HuH-7 (cell line): ENCODE measurements at regions not wholly inside any gene's neighbourhood (a gene's known extent, or its start where the extent isn't known, plus 50 kb on each side); places are given as distances from the start of the nearest gene placed in this dataset.
"Not testable (repeated sequence)": the region's sequence is repeated elsewhere in the genome, so short reads cannot be mapped to it uniquely, and the experiment has no call there.

ENCODE experiments used
- DNase-seq: peaks from one replicate; pipeline ENCODE4 v3.0.0; 2011; ENCODE audit warnings: low spot score

GRCh38 chr13:88717946-88718345, 1046.8 kb downstream of the SLITRK5 start:
- no peak for DNase-seq

DNA sequence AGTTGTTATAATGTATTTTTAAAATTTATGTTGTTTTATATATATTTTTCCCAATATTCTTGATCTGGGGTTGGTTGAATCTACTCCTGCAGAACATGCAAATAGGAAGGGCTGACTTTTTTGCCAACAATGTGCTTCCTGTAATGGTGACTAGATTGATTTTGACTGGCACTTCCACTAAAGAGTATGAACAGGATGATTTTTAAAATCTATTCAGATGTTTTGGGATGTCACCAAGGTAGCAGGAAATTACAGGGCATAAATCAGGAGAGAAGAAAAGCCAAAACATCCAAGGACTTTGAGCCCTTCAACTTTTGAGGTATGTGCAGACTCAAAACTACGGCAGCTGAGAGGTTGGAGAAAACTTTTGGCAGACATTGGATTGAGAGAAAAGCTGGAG, 1047.6 kb downstream of the SLITRK5 start:
- no peak for DNase-seq

- no peak for DNase-seq
These were observed 1054.9 kb downstream of the SLITRK5 start for GRCh38 chr13:88726075-88726474.

- DNase-seq, result not testable (repeated sequence)
These were observed 1056.1 kb downstream of the SLITRK5 start for GRCh38 chr13:88727236-88727635.

DNA sequence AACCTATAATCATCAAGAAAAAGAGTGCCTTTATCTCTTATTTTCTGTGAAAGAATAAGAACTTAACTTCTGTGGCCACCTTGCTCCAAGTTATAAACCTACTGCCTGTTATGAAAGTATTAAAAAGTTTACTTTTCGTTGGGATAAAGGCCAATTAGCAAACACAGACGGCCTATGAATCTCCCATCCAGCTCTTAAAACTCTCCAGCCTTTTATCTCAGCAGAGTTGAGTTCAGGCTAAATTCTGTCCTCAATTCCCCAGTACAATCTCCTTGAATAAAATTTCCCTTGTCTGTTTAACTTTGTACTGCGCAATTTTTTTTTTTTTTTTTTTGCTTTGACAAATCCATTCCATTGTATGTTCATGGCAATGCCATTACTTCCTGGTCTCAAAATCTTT, 1058.4 kb downstream of the SLITRK5 start:
- DNase-seq, result no peak

DNA sequence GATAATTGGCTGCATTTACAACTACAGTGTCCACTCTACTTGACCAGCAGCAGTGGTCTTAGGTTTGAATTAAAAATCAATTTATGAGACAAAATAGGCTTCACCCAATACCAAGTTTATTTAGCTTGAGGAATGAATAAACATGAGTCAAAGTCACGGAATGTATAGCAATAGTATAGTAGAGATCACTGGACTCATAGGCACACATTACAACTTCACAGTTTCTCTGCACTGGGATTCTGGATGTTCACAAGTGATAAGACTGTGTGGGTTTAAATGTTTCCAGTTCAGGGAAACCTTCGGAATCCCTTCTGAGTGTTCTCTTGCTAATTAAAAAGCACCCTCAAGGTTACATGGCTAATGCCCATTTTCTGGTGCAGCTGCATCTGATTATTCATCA, 1064.9 kb downstream of the SLITRK5 start:
- DNase-seq, result no peak

GRCh38 chr13:88739195-88739594, 1068.0 kb downstream of the SLITRK5 start:
- DNase-seq, result no peak

DNA sequence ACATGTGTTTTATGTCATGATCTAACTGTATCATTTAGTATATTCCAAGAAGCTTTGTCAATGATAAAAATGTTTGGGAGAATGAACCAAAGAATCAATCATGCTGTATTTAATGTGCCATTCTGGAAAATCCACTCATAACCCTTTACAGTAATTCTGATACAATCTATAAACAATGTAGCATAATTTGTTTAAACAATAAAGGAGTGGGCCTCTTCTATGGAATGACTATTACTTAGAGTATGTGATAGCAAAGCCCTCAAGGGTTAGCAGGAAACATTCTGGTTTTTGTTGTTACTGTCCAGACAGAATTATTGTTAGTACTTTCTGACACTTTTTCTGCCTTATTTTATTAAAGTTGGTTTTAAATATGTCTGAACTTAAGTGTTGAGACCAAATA, 1073.1 kb downstream of the SLITRK5 start:
- DNase-seq, result no peak

DNA sequence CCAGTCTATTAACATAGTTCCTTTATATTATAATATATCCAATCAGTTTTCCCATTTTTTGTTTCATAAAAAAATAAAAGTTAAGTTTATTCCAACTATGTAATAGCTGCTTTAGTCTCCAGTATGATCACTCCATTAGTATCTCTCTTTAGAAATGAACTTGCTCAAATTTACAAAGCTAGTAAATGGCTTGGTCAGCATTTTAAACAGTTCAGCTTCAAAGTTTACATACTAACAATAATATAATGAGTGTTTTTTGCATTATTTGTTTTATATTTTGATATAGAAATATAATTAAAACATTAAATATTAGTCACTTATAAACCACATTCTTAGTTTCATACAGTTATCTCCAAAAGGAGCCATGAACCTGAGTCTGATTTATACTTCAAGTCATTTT, 1073.8 kb downstream of the SLITRK5 start:
- no peak for DNase-seq

DNA sequence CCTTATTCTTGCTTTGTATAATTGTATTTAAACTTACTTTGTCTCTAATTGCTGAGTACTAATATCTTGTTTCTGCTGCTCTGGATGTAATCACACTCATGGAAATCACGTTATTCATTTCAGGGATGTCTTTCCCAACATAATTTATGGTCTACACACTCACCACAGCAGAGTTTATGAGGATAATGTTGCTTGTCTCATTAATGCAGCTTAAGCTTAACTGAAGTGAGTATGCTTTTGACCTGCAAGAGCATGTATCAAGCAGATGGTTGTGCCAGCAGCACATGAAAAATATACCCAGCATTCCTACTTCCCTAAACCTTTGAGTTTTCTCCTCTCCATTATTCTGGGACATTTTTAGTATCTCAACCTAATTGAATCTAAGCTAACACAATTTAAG, 1080.9 kb downstream of the SLITRK5 start:
- DNase-seq, result no peak

DNA sequence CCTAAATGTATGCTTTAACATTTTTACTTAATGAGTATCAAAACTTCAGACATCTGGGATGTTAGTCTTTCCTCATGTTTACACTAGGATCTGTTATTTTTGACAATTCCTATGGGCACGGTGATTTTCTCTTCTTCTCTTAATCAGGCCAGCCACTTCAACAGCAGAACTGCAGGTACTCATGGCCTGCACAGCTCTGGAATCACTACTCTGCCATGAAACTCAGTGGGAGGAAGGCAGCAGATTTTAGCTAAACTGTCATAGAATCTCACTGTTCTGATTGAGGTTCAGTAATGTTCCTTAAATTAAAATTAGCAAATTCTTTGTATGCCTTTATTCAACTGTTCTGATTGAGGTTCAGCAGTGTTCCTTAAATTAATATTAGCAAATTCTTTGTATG, 1083.0 kb downstream of the SLITRK5 start:
- no peak for DNase-seq

GRCh38 chr13:88761145-88761544, 1090.0 kb downstream of the SLITRK5 start:
- DNase-seq, result no peak

GRCh38 chr13:88764103-88764502, 1092.9 kb downstream of the SLITRK5 start:
- no peak for DNase-seq

- DNase-seq, result no peak
These were observed 1129.3 kb downstream of the SLITRK5 start for GRCh38 chr13:88800505-88800904.

DNA sequence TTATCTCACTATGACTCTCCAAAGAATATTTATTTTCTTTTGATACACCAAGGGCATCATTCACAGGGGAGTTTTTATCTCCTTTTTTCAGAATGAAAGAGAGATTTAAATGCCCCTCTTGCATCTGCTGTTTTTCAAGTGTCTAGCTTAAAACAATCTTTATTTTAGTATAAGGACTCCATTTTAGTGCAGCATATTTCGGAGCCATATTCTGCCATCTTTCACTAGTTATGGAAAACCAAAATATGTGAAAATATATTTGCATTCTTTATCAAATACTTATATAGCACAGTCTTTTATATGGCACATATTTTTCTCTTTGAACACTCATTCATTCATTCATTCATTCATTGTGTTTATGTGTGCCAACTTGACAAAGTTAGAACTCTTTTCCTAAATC, 1130.2 kb downstream of the SLITRK5 start:
- no peak for DNase-seq

DNA sequence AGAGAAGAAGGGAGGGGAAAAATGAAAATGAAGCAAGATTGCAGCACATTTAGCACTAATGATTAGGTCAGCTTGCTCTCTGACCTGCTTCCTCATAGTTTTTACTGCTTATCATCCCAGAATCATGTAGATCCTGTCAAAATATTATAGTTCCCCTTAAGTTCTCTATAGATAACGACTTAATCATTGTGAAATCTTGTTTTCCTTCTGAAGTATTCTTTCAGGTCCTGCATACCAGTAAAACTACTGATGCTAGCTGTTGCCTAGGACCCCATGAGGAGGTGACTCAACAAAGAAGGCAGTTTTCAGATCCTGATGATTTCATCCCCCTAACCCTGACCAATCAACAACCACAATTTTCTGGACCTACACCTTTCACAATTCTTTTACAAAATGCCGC, 1131.7 kb downstream of the SLITRK5 start:
- no peak for DNase-seq

GRCh38 chr13:88806438-88806837, 1135.3 kb downstream of the SLITRK5 start:
- DNase-seq, result no peak

GRCh38 chr13:88817560-88817959, 1146.4 kb downstream of the SLITRK5 start:
- no peak for DNase-seq

GRCh38 chr13:88823114-88823513, 1151.9 kb downstream of the SLITRK5 start:
- no peak for DNase-seq

DNA sequence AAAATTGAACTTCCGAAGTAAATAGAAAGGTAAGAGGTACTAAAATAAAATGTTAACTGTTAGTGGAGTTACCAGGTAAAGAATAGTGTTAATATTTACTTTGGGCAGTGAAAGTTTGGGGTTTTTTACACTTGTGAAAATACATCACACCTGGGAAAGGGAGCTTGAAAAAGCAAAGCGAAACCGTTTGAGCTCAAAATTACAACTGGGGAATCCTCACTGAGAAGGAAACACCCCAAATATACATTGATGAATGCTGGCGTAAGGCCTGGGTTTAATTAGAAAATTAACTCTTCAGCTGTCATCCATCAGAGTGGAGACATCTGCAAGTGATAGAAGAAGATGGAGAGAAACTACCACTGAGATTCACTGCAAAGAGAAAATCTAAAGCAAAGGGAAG, 1153.0 kb downstream of the SLITRK5 start:
- no peak for DNase-seq

- DNase-seq, result no peak
These were observed 1168.9 kb downstream of the SLITRK5 start for GRCh38 chr13:88840085-88840484.

- DNase-seq, result not testable (repeated sequence)
These were observed 1181.1 kb downstream of the SLITRK5 start for GRCh38 chr13:88852293-88852692.

GRCh38 chr13:88857256-88857655, 1186.1 kb downstream of the SLITRK5 start:
- no peak for DNase-seq

DNA sequence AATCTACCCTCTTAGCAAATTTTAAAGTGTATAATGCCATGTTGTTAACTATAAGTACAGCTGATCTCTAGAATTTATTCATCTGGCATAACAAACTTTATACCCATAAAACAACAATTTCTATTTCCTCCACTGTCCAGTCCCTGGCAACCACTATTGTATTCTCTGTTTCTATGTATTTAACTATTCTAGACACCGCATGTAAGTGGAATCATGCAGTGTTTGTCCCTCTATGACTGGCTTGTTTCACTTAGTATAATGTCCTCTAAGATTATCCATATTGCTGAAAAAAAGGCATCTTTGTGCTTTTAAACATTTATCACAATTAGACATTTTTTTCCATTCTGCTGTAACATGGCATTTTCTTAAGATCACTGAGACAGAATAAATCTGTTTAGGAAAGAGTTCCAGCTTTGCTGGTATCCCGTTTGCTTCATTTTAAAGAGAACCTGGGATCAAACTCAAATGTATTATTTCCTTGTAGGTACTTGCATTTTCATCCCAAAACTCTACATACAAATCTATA, 1191.0 kb downstream of the SLITRK5 start:
- no peak for DNase-seq

- no peak for DNase-seq
These were observed 1191.9 kb downstream of the SLITRK5 start for GRCh38 chr13:88863116-88863515.
